ENCODE measurements at regions not wholly inside any gene's neighbourhood (a gene's known extent, or its start where the extent isn't known, plus 50 kb on each side); places are given as distances from the start of the nearest gene placed in this dataset.

DNA sequence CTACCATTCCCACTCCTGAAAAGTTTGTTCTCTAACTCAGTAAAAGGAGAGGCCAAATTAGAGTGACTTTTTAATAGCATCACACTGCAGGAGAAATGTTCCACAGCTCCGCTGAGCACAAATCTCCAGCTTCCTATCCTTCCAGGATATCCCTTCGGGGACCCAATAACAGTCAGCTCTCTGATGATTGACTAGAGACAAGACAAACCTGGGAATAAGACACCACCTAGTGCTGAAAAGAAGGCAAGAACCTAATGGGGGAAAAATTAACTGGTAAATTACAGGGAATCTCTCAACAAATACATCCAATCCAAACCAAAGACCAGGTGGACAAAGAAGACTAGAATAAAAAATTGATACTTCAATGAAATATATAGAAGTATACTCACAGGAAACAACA, 977.1 kb upstream of the SOX11 start (continued):
- TF ChIP-seq, protein P1, sequence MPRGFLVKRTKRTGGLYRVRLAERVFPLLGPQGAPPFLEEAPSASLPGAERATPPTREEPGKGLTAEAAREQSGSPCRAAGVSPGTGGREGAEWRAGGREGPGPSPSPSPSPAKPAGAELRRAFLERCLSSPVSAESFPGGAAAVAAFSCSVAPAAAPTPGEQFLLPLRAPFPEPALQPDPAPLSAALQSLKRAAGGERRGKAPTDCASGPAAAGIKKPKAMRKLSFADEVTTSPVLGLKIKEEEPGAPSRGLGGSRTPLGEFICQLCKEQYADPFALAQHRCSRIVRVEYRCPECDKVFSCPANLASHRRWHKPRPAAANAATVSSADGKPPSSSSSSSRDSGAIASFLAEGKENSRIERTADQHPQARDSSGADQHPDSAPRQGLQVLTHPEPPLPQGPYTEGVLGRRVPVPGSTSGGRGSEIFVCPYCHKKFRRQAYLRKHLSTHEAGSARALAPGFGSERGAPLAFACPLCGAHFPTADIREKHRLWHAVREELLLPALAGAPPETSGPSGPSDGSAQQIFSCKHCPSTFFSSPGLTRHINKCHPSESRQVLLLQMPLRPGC (tag by site-specific recombination; IDR thresholded peaks at IDR 0.05): no peak
- TF ChIP-seq HOXD13 (CRISPR knock-in tag; IDR thresholded peaks at IDR 0.05; ENCODE audit: borderline replicate concordance) (no peak), ZNF366 (tag by site-specific recombination; conservative IDR thresholded peaks at IDR 0.05) (no peak), ZNF138 (tag by site-specific recombination; IDR thresholded peaks at IDR 0.05; ENCODE audit: borderline replicate concordance) (no peak), ZIC2 (tag by site-specific recombination; IDR thresholded peaks at IDR 0.05) (no peak), ZNF658 (tag by site-specific recombination; IDR thresholded peaks at IDR 0.05) (no peak), ZNF544 (tag by site-specific recombination; IDR thresholded peaks at IDR 0.05) (no peak)
- TF ChIP-seq, protein P2, sequence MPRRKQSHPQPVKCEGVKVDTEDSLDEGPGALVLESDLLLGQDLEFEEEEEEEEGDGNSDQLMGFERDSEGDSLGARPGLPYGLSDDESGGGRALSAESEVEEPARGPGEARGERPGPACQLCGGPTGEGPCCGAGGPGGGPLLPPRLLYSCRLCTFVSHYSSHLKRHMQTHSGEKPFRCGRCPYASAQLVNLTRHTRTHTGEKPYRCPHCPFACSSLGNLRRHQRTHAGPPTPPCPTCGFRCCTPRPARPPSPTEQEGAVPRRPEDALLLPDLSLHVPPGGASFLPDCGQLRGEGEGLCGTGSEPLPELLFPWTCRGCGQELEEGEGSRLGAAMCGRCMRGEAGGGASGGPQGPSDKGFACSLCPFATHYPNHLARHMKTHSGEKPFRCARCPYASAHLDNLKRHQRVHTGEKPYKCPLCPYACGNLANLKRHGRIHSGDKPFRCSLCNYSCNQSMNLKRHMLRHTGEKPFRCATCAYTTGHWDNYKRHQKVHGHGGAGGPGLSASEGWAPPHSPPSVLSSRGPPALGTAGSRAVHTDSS (tag by site-specific recombination; IDR thresholded peaks at IDR 0.05): no peak
- TF ChIP-seq, protein P3, sequence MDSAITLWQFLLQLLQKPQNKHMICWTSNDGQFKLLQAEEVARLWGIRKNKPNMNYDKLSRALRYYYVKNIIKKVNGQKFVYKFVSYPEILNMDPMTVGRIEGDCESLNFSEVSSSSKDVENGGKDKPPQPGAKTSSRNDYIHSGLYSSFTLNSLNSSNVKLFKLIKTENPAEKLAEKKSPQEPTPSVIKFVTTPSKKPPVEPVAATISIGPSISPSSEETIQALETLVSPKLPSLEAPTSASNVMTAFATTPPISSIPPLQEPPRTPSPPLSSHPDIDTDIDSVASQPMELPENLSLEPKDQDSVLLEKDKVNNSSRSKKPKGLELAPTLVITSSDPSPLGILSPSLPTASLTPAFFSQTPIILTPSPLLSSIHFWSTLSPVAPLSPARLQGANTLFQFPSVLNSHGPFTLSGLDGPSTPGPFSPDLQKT (IDR thresholded peaks at IDR 0.05; ENCODE audit: borderline replicate concordance, low read depth, low read length): no peak
- TF ChIP-seq, protein P4, sequence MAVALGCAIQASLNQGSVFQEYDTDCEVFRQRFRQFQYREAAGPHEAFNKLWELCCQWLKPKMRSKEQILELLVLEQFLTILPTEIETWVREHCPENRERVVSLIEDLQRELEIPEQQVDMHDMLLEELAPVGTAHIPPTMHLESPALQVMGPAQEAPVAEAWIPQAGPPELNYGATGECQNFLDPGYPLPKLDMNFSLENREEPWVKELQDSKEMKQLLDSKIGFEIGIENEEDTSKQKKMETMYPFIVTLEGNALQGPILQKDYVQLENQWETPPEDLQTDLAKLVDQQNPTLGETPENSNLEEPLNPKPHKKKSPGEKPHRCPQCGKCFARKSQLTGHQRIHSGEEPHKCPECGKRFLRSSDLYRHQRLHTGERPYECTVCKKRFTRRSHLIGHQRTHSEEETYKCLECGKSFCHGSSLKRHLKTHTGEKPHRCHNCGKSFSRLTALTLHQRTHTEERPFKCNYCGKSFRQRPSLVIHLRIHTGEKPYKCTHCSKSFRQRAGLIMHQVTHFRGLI (tag by site-specific recombination; IDR thresholded peaks at IDR 0.05): no peak
- TF ChIP-seq, protein P5, sequence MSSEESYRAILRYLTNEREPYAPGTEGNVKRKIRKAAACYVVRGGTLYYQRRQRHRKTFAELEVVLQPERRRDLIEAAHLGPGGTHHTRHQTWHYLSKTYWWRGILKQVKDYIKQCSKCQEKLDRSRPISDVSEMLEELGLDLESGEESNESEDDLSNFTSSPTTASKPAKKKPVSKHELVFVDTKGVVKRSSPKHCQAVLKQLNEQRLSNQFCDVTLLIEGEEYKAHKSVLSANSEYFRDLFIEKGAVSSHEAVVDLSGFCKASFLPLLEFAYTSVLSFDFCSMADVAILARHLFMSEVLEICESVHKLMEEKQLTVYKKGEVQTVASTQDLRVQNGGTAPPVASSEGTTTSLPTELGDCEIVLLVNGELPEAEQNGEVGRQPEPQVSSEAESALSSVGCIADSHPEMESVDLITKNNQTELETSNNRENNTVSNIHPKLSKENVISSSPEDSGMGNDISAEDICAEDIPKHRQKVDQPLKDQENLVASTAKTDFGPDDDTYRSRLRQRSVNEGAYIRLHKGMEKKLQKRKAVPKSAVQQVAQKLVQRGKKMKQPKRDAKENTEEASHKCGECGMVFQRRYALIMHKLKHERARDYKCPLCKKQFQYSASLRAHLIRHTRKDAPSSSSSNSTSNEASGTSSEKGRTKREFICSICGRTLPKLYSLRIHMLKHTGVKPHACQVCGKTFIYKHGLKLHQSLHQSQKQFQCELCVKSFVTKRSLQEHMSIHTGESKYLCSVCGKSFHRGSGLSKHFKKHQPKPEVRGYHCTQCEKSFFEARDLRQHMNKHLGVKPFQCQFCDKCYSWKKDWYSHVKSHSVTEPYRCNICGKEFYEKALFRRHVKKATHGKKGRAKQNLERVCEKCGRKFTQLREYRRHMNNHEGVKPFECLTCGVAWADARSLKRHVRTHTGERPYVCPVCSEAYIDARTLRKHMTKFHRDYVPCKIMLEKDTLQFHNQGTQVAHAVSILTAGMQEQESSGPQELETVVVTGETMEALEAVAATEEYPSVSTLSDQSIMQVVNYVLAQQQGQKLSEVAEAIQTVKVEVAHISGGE (tag by site-specific recombination; conservative IDR thresholded peaks at IDR 0.05; ENCODE audit: low read depth): no peak

DNA sequence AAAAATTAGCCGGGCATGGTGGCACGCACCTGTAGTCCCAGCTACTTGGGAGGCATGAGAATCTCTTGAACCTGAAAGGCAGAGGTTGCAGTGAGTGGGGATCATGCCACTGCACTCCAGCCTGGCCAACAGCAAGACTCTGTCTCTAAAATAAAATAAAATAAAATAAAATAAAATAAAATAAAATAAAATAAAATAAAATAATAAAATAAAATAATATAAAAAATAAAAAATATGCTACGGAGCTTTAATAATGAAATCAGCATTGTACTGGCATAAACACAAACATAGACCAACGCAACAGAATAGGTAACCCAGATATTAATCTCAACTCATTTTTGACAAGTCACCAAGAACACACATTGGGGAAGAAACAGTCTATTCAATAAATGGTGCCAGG, 973.4 kb upstream of the SOX11 start:
- H3K36me3 ChIP-seq (ENCODE audit: control insufficient read depth in 2 of 2, insufficient read depth in 1 of 2, low read length in 2 of 2): no peaks in the 10 kb centered on the region
- H3K4me1 ChIP-seq (ENCODE audit: control insufficient read depth, insufficient read depth, low read length): no peaks in the 10 kb centered on the region
- no peak overlapping the region for H3K4me3 ChIP-seq (ENCODE audit: low read depth, low read length)
- no peaks in the 10 kb centered on the region for H3K9me3 ChIP-seq (ENCODE audit: control insufficient read depth, insufficient read depth, low read depth, low read length)
- ChIA-PET POLR2A (no interaction called here), CTCF (interaction anchor here (0.6 kb wide), 1 partner anchor 32 kb away, joined by 3 read pairs; no protein-coding TSS in a partner anchor)
- no peak overlapping the region for H3K27ac ChIP-seq (ENCODE audit: extremely low read depth, low read depth, low read length)
- TF ChIP-seq BCL11B (tag by site-specific recombination; IDR thresholded peaks at IDR 0.05; ENCODE audit: low read depth) (no peak), ZNF169 (tag by site-specific recombination; IDR thresholded peaks at IDR 0.05) (no peak), ZNF223 (tag by site-specific recombination; IDR thresholded peaks at IDR 0.05) (no peak), ZNF707 (tag by site-specific recombination; IDR thresholded peaks at IDR 0.05) (no peak), ZNF830 (tag by site-specific recombination; IDR thresholded peaks at IDR 0.05; ENCODE audit: low read depth) (no peak), ZNF529 (tag by site-specific recombination; IDR thresholded peaks at IDR 0.05; ENCODE audit: insufficient replicate concordance) (no peak), ZNF184 (tag by site-specific recombination; IDR thresholded peaks at IDR 0.05) (no peak), KLF8 (tag by site-specific recombination; IDR thresholded peaks at IDR 0.05) (no peak), ZFP69B (tag by site-specific recombination; IDR thresholded peaks at IDR 0.05) (no peak), ZNF354C (tag by site-specific recombination; IDR thresholded peaks at IDR 0.05; ENCODE audit: borderline replicate concordance, low read depth) (no peak), ZNF473 (tag by site-specific recombination; IDR thresholded peaks at IDR 0.05) (no peak)
- TF ChIP-seq, protein P6, sequence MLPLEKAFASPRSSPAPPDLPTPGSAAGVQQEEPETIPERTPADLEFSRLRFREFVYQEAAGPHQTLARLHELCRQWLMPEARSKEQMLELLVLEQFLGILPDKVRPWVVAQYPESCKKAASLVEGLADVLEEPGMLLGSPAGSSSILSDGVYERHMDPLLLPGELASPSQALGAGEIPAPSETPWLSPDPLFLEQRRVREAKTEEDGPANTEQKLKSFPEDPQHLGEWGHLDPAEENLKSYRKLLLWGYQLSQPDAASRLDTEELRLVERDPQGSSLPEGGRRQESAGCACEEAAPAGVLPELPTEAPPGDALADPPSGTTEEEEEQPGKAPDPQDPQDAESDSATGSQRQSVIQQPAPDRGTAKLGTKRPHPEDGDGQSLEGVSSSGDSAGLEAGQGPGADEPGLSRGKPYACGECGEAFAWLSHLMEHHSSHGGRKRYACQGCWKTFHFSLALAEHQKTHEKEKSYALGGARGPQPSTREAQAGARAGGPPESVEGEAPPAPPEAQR (tag by site-specific recombination; IDR thresholded peaks at IDR 0.05): no peak
- TF ChIP-seq, protein P7, sequence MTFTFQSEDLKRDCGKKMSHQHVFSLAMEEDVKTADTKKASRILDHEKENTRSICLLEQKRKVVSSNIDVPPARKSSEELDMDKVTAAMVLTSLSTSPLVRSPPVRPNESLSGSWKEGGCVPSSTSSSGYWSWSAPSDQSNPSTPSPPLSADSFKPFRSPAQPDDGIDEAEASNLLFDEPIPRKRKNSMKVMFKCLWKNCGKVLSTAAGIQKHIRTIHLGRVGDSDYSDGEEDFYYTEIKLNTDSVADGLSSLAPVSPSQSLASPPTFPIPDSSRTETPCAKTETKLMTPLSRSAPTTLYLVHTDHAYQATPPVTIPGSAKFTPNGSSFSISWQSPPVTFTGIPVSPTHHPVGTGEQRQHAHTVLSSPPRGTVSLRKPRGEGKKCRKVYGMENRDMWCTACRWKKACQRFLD (tag by site-specific recombination; IDR thresholded peaks at IDR 0.05): no peak
- TF ChIP-seq, protein P4 (tag by site-specific recombination; IDR thresholded peaks at IDR 0.05): no peak
